ENCODE measurements at regions not wholly inside any gene's neighbourhood (a gene's known extent, or its start where the extent isn't known, plus 50 kb on each side); places are given as distances from the start of the nearest gene placed in this dataset.

- Histone ChIP-seq H3K36me3 (ENCODE audit: control insufficient read depth in 4 of 4, insufficient read depth in 3 of 4, low read depth in 1 of 4, low read length in 3 of 4) (no peaks in the 10 kb centered on the region), H3K9me3 (ENCODE audit: control insufficient read depth in 4 of 4, low read length in 3 of 4) (peaks cover 10 to 27% (median 18%) of the 10 kb centered on the region in 4 donors), H3K27me3 (ENCODE audit: control insufficient read depth in 4 of 4, insufficient read depth in 4 of 4, low read length in 3 of 4) (no peaks in the 10 kb centered on the region), H3K27ac (ENCODE audit: low read depth in 1 of 2, low read length in 2 of 2) (no peak overlapping the region), H3K9ac (ENCODE audit: low read depth in 1 of 2, low read length in 2 of 2) (no peak overlapping the region), H3K4me1 (ENCODE audit: control insufficient read depth in 4 of 4, insufficient read depth in 4 of 4, low read length in 3 of 4) (no peaks in the 10 kb centered on the region), H3K4me3 (ENCODE audit: low read depth in 1 of 3, low read length in 3 of 3) (no peak overlapping the region)
- WGBS: 95% methylated on average over 4 of the region's 4 CpGs
- DNase-seq (ENCODE audit: low spot score): no peak
- no peak for TF ChIP-seq GABPA (IDR thresholded peaks at IDR 0.05 in 1 of 2, conservative IDR thresholded peaks at IDR 0.05 in 1 of 2)
Observed at GRCh38 chr1:30095051-30095450, 628.3 kb downstream of the MATN1 start.

DNA sequence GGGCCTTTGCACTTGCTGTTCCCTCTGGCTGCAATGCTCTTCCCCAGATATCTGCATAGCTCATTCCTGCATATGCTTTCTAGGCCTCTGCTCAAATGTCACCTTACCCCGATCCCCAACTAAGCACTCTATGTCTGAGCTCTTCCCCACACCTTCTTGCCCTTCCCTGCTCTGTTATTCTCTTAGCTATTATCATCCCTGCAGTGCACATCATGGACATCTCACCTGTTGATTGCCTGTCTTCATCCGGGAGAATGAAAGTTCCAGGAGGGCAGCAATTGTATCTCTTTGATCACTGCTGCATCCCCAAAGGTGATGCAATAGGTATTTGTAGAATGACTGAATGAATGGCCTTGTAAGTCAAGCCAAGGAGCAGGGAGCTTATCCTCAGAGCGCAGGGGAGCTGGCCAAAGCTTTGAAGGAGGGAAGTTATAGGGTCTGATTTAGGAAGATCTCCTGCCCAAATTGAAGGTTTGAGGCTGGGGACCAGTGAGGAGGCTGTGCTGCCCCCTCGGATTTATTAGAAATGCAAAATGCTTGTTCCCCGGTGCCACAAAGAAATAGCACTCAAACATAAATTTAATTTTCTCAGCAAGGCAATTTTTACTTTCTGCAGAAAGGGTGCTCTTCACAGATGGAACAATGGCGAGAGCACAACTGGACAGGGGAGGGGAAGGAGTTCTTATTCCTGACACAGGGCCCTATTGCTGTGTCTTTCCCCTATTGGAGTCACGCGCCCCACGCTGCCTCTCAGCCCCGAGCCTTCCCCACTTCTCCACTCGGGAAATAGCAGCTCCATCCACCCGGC lies 631.1 kb downstream of the MATN1 start:
- DNase-seq (ENCODE audit: low spot score): no peak
- WGBS: 90% methylated on average over 12 of the region's 12 CpGs
- H3K27ac ChIP-seq (ENCODE audit: low read depth in 1 of 2, low read length in 2 of 2): no peak overlapping the region
- H3K9ac ChIP-seq (ENCODE audit: low read depth in 1 of 2, low read length in 2 of 2): no peak overlapping the region
- no peaks in the 10 kb centered on the region for H3K36me3 ChIP-seq (ENCODE audit: control insufficient read depth in 4 of 4, insufficient read depth in 3 of 4, low read depth in 1 of 4, low read length in 3 of 4)
- no peaks in the 10 kb centered on the region for H3K4me1 ChIP-seq (ENCODE audit: control insufficient read depth in 4 of 4, insufficient read depth in 4 of 4, low read length in 3 of 4)
- no peaks in the 10 kb centered on the region for H3K27me3 ChIP-seq (ENCODE audit: control insufficient read depth in 4 of 4, insufficient read depth in 4 of 4, low read length in 3 of 4)
- no peak overlapping the region for H3K4me3 ChIP-seq (ENCODE audit: low read depth in 1 of 3, low read length in 3 of 3)
- peaks cover 10 to 27% (median 18%) of the 10 kb centered on the region in 4 donors for H3K9me3 ChIP-seq (ENCODE audit: control insufficient read depth in 4 of 4, low read length in 3 of 4)
- TF ChIP-seq FOXA2 (IDR thresholded peaks at IDR 0.05): no peak
- no peak for TF ChIP-seq TAF1 (conservative IDR thresholded peaks at IDR 0.05)
- TF ChIP-seq HNF4A (conservative IDR thresholded peaks at IDR 0.05): no peak
- TF ChIP-seq, protein P1, sequence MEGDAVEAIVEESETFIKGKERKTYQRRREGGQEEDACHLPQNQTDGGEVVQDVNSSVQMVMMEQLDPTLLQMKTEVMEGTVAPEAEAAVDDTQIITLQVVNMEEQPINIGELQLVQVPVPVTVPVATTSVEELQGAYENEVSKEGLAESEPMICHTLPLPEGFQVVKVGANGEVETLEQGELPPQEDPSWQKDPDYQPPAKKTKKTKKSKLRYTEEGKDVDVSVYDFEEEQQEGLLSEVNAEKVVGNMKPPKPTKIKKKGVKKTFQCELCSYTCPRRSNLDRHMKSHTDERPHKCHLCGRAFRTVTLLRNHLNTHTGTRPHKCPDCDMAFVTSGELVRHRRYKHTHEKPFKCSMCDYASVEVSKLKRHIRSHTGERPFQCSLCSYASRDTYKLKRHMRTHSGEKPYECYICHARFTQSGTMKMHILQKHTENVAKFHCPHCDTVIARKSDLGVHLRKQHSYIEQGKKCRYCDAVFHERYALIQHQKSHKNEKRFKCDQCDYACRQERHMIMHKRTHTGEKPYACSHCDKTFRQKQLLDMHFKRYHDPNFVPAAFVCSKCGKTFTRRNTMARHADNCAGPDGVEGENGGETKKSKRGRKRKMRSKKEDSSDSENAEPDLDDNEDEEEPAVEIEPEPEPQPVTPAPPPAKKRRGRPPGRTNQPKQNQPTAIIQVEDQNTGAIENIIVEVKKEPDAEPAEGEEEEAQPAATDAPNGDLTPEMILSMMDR (IDR thresholded peaks at IDR 0.05; ENCODE audit: low read depth, low read length, missing input control): no peak
- TF ChIP-seq, protein P2, sequence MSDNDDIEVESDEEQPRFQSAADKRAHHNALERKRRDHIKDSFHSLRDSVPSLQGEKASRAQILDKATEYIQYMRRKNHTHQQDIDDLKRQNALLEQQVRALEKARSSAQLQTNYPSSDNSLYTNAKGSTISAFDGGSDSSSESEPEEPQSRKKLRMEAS (IDR thresholded peaks at IDR 0.05): no peak
- TF ChIP-seq RAD21 (IDR thresholded peaks at IDR 0.05): no peak
- no peak for TF ChIP-seq SP1 (IDR thresholded peaks at IDR 0.05)
- no peak for TF ChIP-seq FOXA1 (IDR thresholded peaks at IDR 0.05)
- TF ChIP-seq GABPA (IDR thresholded peaks at IDR 0.05 in 1 of 2, conservative IDR thresholded peaks at IDR 0.05 in 1 of 2): no peak
- no peak for TF ChIP-seq RXRA (IDR thresholded peaks at IDR 0.05)

- Histone ChIP-seq H3K4me1 (ENCODE audit: control insufficient read depth in 4 of 4, insufficient read depth in 4 of 4, low read length in 3 of 4) (no peaks in the 10 kb centered on the region), H3K27me3 (ENCODE audit: control insufficient read depth in 4 of 4, insufficient read depth in 4 of 4, low read length in 3 of 4) (no peaks in the 10 kb centered on the region), H3K27ac (ENCODE audit: low read depth in 1 of 2, low read length in 2 of 2) (no peak overlapping the region), H3K4me3 (ENCODE audit: low read depth in 1 of 3, low read length in 3 of 3) (no peak overlapping the region), H3K36me3 (ENCODE audit: control insufficient read depth in 4 of 4, insufficient read depth in 3 of 4, low read depth in 1 of 4, low read length in 3 of 4) (no peaks in the 10 kb centered on the region), H3K9me3 (ENCODE audit: control insufficient read depth in 4 of 4, low read length in 3 of 4) (peaks cover 10 to 27% (median 18%) of the 10 kb centered on the region in 4 donors), H3K9ac (ENCODE audit: low read depth in 1 of 2, low read length in 2 of 2) (no peak overlapping the region)
- TF ChIP-seq, protein P3, sequence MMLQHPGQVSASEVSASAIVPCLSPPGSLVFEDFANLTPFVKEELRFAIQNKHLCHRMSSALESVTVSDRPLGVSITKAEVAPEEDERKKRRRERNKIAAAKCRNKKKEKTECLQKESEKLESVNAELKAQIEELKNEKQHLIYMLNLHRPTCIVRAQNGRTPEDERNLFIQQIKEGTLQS (IDR thresholded peaks at IDR 0.05): no peak
- TF ChIP-seq, protein P1 (IDR thresholded peaks at IDR 0.05; ENCODE audit: low read depth, low read length, missing input control): no peak
- no peak for TF ChIP-seq TAF1 (conservative IDR thresholded peaks at IDR 0.05)
- TF ChIP-seq SP1 (IDR thresholded peaks at IDR 0.05): no peak
- TF ChIP-seq HNF4G (IDR thresholded peaks at IDR 0.05): no peak
- no peak for TF ChIP-seq EGR1 (IDR thresholded peaks at IDR 0.05; ENCODE audit: low read depth in 2 of 2)
- TF ChIP-seq YY1 (IDR thresholded peaks at IDR 0.05): no peak
- TF ChIP-seq JUND (IDR thresholded peaks at IDR 0.05): no peak
- TF ChIP-seq FOXA1 (IDR thresholded peaks at IDR 0.05): no peak
- no peak for TF ChIP-seq FOXA2 (IDR thresholded peaks at IDR 0.05)
- TF ChIP-seq, protein P2 (IDR thresholded peaks at IDR 0.05): no peak
- no peak for TF ChIP-seq GABPA (IDR thresholded peaks at IDR 0.05 in 1 of 2, conservative IDR thresholded peaks at IDR 0.05 in 1 of 2)
- no peak for TF ChIP-seq NR2F2 (IDR thresholded peaks at IDR 0.05)
- no peak for TF ChIP-seq RAD21 (IDR thresholded peaks at IDR 0.05)
- no peak for DNase-seq (ENCODE audit: low spot score)
- WGBS: 80% methylated on average over 10 of the region's 10 CpGs
Observed at GRCh38 chr1:30090162-30090820, 633.1 kb downstream of the MATN1 start.
